SH-SY5Y (cell line): ENCODE measurements at regions not wholly inside any gene's neighbourhood (a gene's known extent, or its start where the extent isn't known, plus 50 kb on each side); places are given as distances from the start of the nearest gene placed in this dataset.

Experiments used
- GATA2 ChIP-seq: IDR thresholded peaks from 2 replicates; pipeline ENCODE4 v1.6.1; 2011; ENCODE audit warnings: mild to moderate bottlenecking, low read depth, low read length
- GATA3 ChIP-seq: IDR thresholded peaks from 2 replicates; pipeline ENCODE4 v1.6.1; 2011; ENCODE audit warnings: low read depth, mild to moderate bottlenecking, low read length, moderate library complexity

- TF ChIP-seq GATA2 (no peak), GATA3 (no peak)
These were observed 590.6 kb upstream of the SOX9 start for GRCh38 chr17:71530248-71530647.
